ENCODE measurements at regions not wholly inside any gene's neighbourhood (a gene's known extent, or its start where the extent isn't known, plus 50 kb on each side); places are given as distances from the start of the nearest gene placed in this dataset.
"Not testable (repeated sequence)": the region's sequence is repeated elsewhere in the genome, so short reads cannot be mapped to it uniquely, and the experiment has no call there.

GRCh38 chr1:149254894-149255847 is 151.8 kb upstream of the NBPF9 start:
- H3K9me3 ChIP-seq (ENCODE audit: control insufficient read depth, low read length); H3K4me2 ChIP-seq (ENCODE audit: low read length); H2AFZ ChIP-seq; H3K79me2 ChIP-seq; H3K27me3 ChIP-seq (ENCODE audit: control insufficient read depth, insufficient read depth, low read length); H3K27ac ChIP-seq; H3K36me3 ChIP-seq (ENCODE audit: control insufficient read depth, insufficient read depth, low read length); H3K4me3 ChIP-seq (ENCODE audit: low read depth, low read length); H3K9ac ChIP-seq; H3K4me1 ChIP-seq: not testable (repeated sequence)

GRCh38 chr1:149260284-149260683 is 156.9 kb upstream of the NBPF9 start:
- not testable (repeated sequence) for H3K27me3 ChIP-seq (ENCODE audit: control insufficient read depth, insufficient read depth, low read length); H3K4me3 ChIP-seq (ENCODE audit: low read depth, low read length); H3K9ac ChIP-seq; H3K27ac ChIP-seq; H3K9me3 ChIP-seq (ENCODE audit: control insufficient read depth, low read length); H3K4me1 ChIP-seq; H3K4me2 ChIP-seq (ENCODE audit: low read length); H3K79me2 ChIP-seq; H2AFZ ChIP-seq; H3K36me3 ChIP-seq (ENCODE audit: control insufficient read depth, insufficient read depth, low read length)

GRCh38 chr1:149260736-149261340 is 157.5 kb upstream of the NBPF9 start:
- not testable (repeated sequence) for H3K9me3 ChIP-seq (ENCODE audit: control insufficient read depth, low read length); H3K27me3 ChIP-seq (ENCODE audit: control insufficient read depth, insufficient read depth, low read length); H3K4me2 ChIP-seq (ENCODE audit: low read length); H3K27ac ChIP-seq; H3K36me3 ChIP-seq (ENCODE audit: control insufficient read depth, insufficient read depth, low read length); H3K4me3 ChIP-seq (ENCODE audit: low read depth, low read length); H3K4me1 ChIP-seq; H2AFZ ChIP-seq; H3K79me2 ChIP-seq; H3K9ac ChIP-seq

GRCh38 chr1:149267287-149267686 is 163.9 kb upstream of the NBPF9 start:
- not testable (repeated sequence) for H3K4me3 ChIP-seq (ENCODE audit: low read depth, low read length); H3K4me2 ChIP-seq (ENCODE audit: low read length); H3K27me3 ChIP-seq (ENCODE audit: control insufficient read depth, insufficient read depth, low read length); H3K9ac ChIP-seq; H3K4me1 ChIP-seq; H3K9me3 ChIP-seq (ENCODE audit: control insufficient read depth, low read length); H3K79me2 ChIP-seq; H3K36me3 ChIP-seq (ENCODE audit: control insufficient read depth, insufficient read depth, low read length); H3K27ac ChIP-seq; H2AFZ ChIP-seq

- H3K4me2 ChIP-seq (ENCODE audit: low read length); H3K79me2 ChIP-seq; H3K36me3 ChIP-seq (ENCODE audit: control insufficient read depth, insufficient read depth, low read length); H3K9ac ChIP-seq; H3K4me3 ChIP-seq (ENCODE audit: low read depth, low read length); H3K4me1 ChIP-seq; H3K9me3 ChIP-seq (ENCODE audit: control insufficient read depth, low read length); H3K27ac ChIP-seq; H2AFZ ChIP-seq; H3K27me3 ChIP-seq (ENCODE audit: control insufficient read depth, insufficient read depth, low read length): not testable (repeated sequence)
These were observed 165.8 kb upstream of the NBPF9 start for GRCh38 chr1:149269001-149269702.

- H2AFZ ChIP-seq; H3K9me3 ChIP-seq (ENCODE audit: control insufficient read depth, low read length); H3K79me2 ChIP-seq; H3K4me3 ChIP-seq (ENCODE audit: low read depth, low read length); H3K4me1 ChIP-seq; H3K27me3 ChIP-seq (ENCODE audit: control insufficient read depth, insufficient read depth, low read length); H3K27ac ChIP-seq; H3K36me3 ChIP-seq (ENCODE audit: control insufficient read depth, insufficient read depth, low read length); H3K4me2 ChIP-seq (ENCODE audit: low read length); H3K9ac ChIP-seq: not testable (repeated sequence)
These were observed 166.5 kb upstream of the NBPF9 start for GRCh38 chr1:149269833-149270232.

- H3K4me3 ChIP-seq (ENCODE audit: low read depth, low read length); H3K9ac ChIP-seq; H3K79me2 ChIP-seq; H3K27me3 ChIP-seq (ENCODE audit: control insufficient read depth, insufficient read depth, low read length); H3K27ac ChIP-seq; H2AFZ ChIP-seq; H3K36me3 ChIP-seq (ENCODE audit: control insufficient read depth, insufficient read depth, low read length); H3K9me3 ChIP-seq (ENCODE audit: control insufficient read depth, low read length); H3K4me1 ChIP-seq; H3K4me2 ChIP-seq (ENCODE audit: low read length): not testable (repeated sequence)
These were observed 171.1 kb upstream of the NBPF9 start for GRCh38 chr1:149274493-149274892.

GRCh38 chr1:149275802-149276201 is 172.5 kb upstream of the NBPF9 start:
- H3K27ac ChIP-seq; H3K4me3 ChIP-seq (ENCODE audit: low read depth, low read length); H3K9me3 ChIP-seq (ENCODE audit: control insufficient read depth, low read length); H3K4me1 ChIP-seq; H3K9ac ChIP-seq; H2AFZ ChIP-seq; H3K4me2 ChIP-seq (ENCODE audit: low read length); H3K79me2 ChIP-seq; H3K27me3 ChIP-seq (ENCODE audit: control insufficient read depth, insufficient read depth, low read length); H3K36me3 ChIP-seq (ENCODE audit: control insufficient read depth, insufficient read depth, low read length): not testable (repeated sequence)

GRCh38 chr1:149276496-149276895 is 173.1 kb upstream of the NBPF9 start:
- H3K27me3 ChIP-seq (ENCODE audit: control insufficient read depth, insufficient read depth, low read length); H3K36me3 ChIP-seq (ENCODE audit: control insufficient read depth, insufficient read depth, low read length); H3K4me1 ChIP-seq; H3K9me3 ChIP-seq (ENCODE audit: control insufficient read depth, low read length); H3K4me2 ChIP-seq (ENCODE audit: low read length); H2AFZ ChIP-seq; H3K9ac ChIP-seq; H3K27ac ChIP-seq; H3K4me3 ChIP-seq (ENCODE audit: low read depth, low read length); H3K79me2 ChIP-seq: not testable (repeated sequence)

- H3K9me3 ChIP-seq (ENCODE audit: control insufficient read depth, low read length); H3K4me3 ChIP-seq (ENCODE audit: low read depth, low read length); H3K4me1 ChIP-seq; H3K36me3 ChIP-seq (ENCODE audit: control insufficient read depth, insufficient read depth, low read length); H3K79me2 ChIP-seq; H3K27me3 ChIP-seq (ENCODE audit: control insufficient read depth, insufficient read depth, low read length); H2AFZ ChIP-seq; H3K27ac ChIP-seq; H3K9ac ChIP-seq; H3K4me2 ChIP-seq (ENCODE audit: low read length): not testable (repeated sequence)
These were observed 174.8 kb upstream of the NBPF9 start for GRCh38 chr1:149278156-149278555.

- H3K9ac ChIP-seq; H2AFZ ChIP-seq; H3K36me3 ChIP-seq (ENCODE audit: control insufficient read depth, insufficient read depth, low read length); H3K4me1 ChIP-seq; H3K9me3 ChIP-seq (ENCODE audit: control insufficient read depth, low read length); H3K4me2 ChIP-seq (ENCODE audit: low read length); H3K4me3 ChIP-seq (ENCODE audit: low read depth, low read length); H3K27ac ChIP-seq; H3K27me3 ChIP-seq (ENCODE audit: control insufficient read depth, insufficient read depth, low read length); H3K79me2 ChIP-seq: not testable (repeated sequence)
These were observed 175.7 kb upstream of the NBPF9 start for GRCh38 chr1:149279015-149279414.
